Psoas muscle (tissue), 7 donors: ENCODE measurements at regions not wholly inside any gene's neighbourhood (a gene's known extent, or its start where the extent isn't known, plus 50 kb on each side); places are given as distances from the start of the nearest gene placed in this dataset.

Experiments used
- ATAC-seq, 4 donors: fragments of 200-7000 bp; cut with Tn5 transposase; one replicate each; pipeline ENCODE4 v1.9.1; 2020; ENCODE audit warnings: moderate library complexity in 3 of 4, mild to moderate bottlenecking in 2 of 4
- DNase-seq, 2 donors: peaks; one replicate each; pipeline ENCODE4 v3.0.0-alpha.2; 2020
- H3K27ac ChIP-seq: fragments of 200-600 bp; one replicate; pipeline ENCODE4 v1.8.0; 2022
- H3K27me3 ChIP-seq, 3 donors: fragments of 200-600 bp in 1 of 3; one replicate each; pipeline versions ENCODE4 v1.6.1 to v1.8.0; 2013 to 2022; ENCODE audit warnings: low read length in 2 of 3, mild to moderate bottlenecking in 2 of 3, moderate library complexity in 1 of 3; ENCODE audit not compliant: insufficient read depth in 3 of 3
- H3K36me3 ChIP-seq, 2 donors: fragments of 200-600 bp in 1 of 2; one replicate each; pipeline versions ENCODE4 v1.6.1 to v1.8.0; 2013 to 2022; ENCODE audit warnings: low read depth in 1 of 2, mild to moderate bottlenecking in 1 of 2, moderate library complexity in 1 of 2; ENCODE audit not compliant: insufficient read depth in 1 of 2
- H3K4me1 ChIP-seq: fragments of 200-600 bp; one replicate; pipeline ENCODE4 v1.8.0; 2022
- H3K4me3 ChIP-seq: fragments of 200-600 bp; one replicate; pipeline ENCODE4 v1.8.0; 2022; ENCODE audit warnings: mild to moderate bottlenecking
- H3K9me3 ChIP-seq: fragments of 200-600 bp; one replicate; pipeline ENCODE4 v1.8.0; 2022
- CTCF ChIP-seq: fragments of 200-600 bp; IDR thresholded peaks from one replicate; pipeline ENCODE4 v1.8.0; 2022; ENCODE audit warnings: antibody characterized with exemption
- WGBS, 3 donors: extraction: QIAGEN DNeasy Blood & Tissue Kit; methylation state at CpG; one replicate each; pipeline versions ENCODE4 v1.1.6 to v1.1.7; 2013; 5-methylcytosine and 5-hydroxymethylcytosine counted together
- intact Hi-C, 2 donors: fragments of 100-400 bp; cut with DNase I; formaldehyde crosslinking; loops; one replicate each; pipeline versions ENCODE4 v1.11.0 to v1.14.2; 2022
- donor health status: healthy with polysubstance abuse.
- donor health status: DM: no; HTN: no; CAD: no; lungs with moderate emphysema.
- donor health status: Bipolar disorder and iron deficiency.
- donor health status: healthy.
- donor health status: DM: yes; HTN: yes; CAD: no.
- donor health status: DM: no; HTN: no; CAD: no.
- donor health status: DM: yes; HTN: yes; CAD: no.

- TF ChIP-seq CTCF, result no peak
- ATAC-seq (no peak), DNase-seq (no peak)
- Histone ChIP-seq H3K9me3 (no peaks in the 10 kb centered on the region), H3K4me1 (no peaks in the 10 kb centered on the region), H3K4me3 (no peak overlapping the region), H3K36me3 (no peaks in the 10 kb centered on the region), H3K27me3 (no peaks in the 10 kb centered on the region), H3K27ac (no peak overlapping the region)
- intact Hi-C loops, result no loop called here
Observed at GRCh38 chrX:108811891-108812290, 75.5 kb upstream of the IRS4 start.

- WGBS, 3 donors, result 87 to 95% (median 91%) methylated on average over 3 of the region's 3 CpGs
- peaks cover 0 to 13% (median 0%) of the 10 kb centered on the region in 3 donors for H3K27me3 ChIP-seq
- ATAC-seq, result no peak
Observed at GRCh38 chrX:108795240-108795639, 58.9 kb upstream of the IRS4 start.

More at GRCh38 chrX:108795240-108795639, 58.9 kb upstream of the IRS4 start:
- no peak for DNase-seq
- Histone ChIP-seq H3K4me3 (no peak overlapping the region), H3K4me1 (no peaks in the 10 kb centered on the region), H3K36me3 (no peaks in the 10 kb centered on the region), H3K27ac (no peak overlapping the region), H3K9me3 (no peaks in the 10 kb centered on the region)
- TF ChIP-seq CTCF, result no peak
- intact Hi-C loops, result no loop called here
